Loucy (cell line): ENCODE measurements at regions not wholly inside any gene's neighbourhood (a gene's known extent, or its start where the extent isn't known, plus 50 kb on each side); places are given as distances from the start of the nearest gene placed in this dataset.

Experiments
- H2AFZ ChIP-seq: fragments of 200-600 bp; sonication (generic); 2 replicates; pipeline ENCODE4 v1.6.0; 2016; ENCODE audit warnings: antibody characterized with exemption, mild to moderate bottlenecking, low read length, moderate library complexity
- H3F3A ChIP-seq: fragments of 200-600 bp; 2 replicates; pipeline ENCODE4 v1.6.0; 2016; ENCODE audit warnings: antibody characterized with exemption, low read depth, mild to moderate bottlenecking
- H3K27me3 ChIP-seq: fragments of 200-600 bp; sonication (generic); 2 replicates; pipeline ENCODE4 v1.6.1; 2014; ENCODE audit warnings: low read length, mild to moderate bottlenecking; ENCODE audit not compliant: insufficient read depth, poor library complexity, severe bottlenecking
- H3K36me3 ChIP-seq: fragments of 200-600 bp; sonication (generic); 2 replicates; pipeline ENCODE4 v1.6.1; 2016; ENCODE audit warnings: low read length; ENCODE audit not compliant: insufficient read depth
- H3K4me1 ChIP-seq: fragments of 200-600 bp; sonication (generic); 2 replicates; pipeline ENCODE4 v1.5.1; 2014; ENCODE audit warnings: low read length, mild to moderate bottlenecking; ENCODE audit not compliant: insufficient read depth, poor library complexity, severe bottlenecking
- H3K4me2 ChIP-seq: fragments of 200-600 bp; sonication (generic); 2 replicates; pipeline ENCODE4 v1.6.0; 2014; ENCODE audit warnings: antibody characterized with exemption, low read length, low read depth, mild to moderate bottlenecking; ENCODE audit not compliant: poor library complexity, severe bottlenecking
- H3K4me3 ChIP-seq: fragments of 200-600 bp; sonication (generic); 2 replicates; pipeline ENCODE4 v1.5.1; 2014; ENCODE audit warnings: low read length, mild to moderate bottlenecking, mixed read lengths; ENCODE audit not compliant: poor library complexity, severe bottlenecking
- H3K79me2 ChIP-seq: fragments of 200-600 bp; sonication (generic); 2 replicates; pipeline ENCODE4 v1.6.1; 2014; ENCODE audit warnings: low read length; ENCODE audit not compliant: insufficient read depth
- H3K9ac ChIP-seq: fragments of 200-600 bp; sonication (generic); 2 replicates; pipeline ENCODE4 v1.6.0; 2014; ENCODE audit warnings: mild to moderate bottlenecking, low read depth, low read length, moderate library complexity; ENCODE audit not compliant: poor library complexity, severe bottlenecking
- H3K9me2 ChIP-seq: fragments of 200-600 bp; sonication (generic); replicated peaks from 2 replicates; pipeline ENCODE4 v1.6.1; 2016; ENCODE audit warnings: low read depth, low read length, mixed read lengths
- H3K9me3 ChIP-seq: fragments of 200-600 bp; sonication (generic); 2 replicates; pipeline ENCODE4 v1.6.1; 2014; ENCODE audit warnings: mild to moderate bottlenecking, antibody characterized with exemption, low read length, low read depth; ENCODE audit not compliant: insufficient read depth
- H4K20me1 ChIP-seq: fragments of 200-600 bp; sonication (generic); 2 replicates; pipeline ENCODE4 v1.6.0; 2014; ENCODE audit warnings: antibody characterized with exemption, low read length, mild to moderate bottlenecking; ENCODE audit not compliant: insufficient read depth, poor library complexity, severe bottlenecking
- EZH2phosphoT487 ChIP-seq: fragments of 200-600 bp; IDR thresholded peaks from 2 replicates; pipeline ENCODE4 v1.6.1; 2018; ENCODE audit warnings: antibody characterized with exemption, mild to moderate bottlenecking, moderate library complexity, borderline replicate concordance
- TF ChIP-seq, protein P1 (sequence below): fragments of 200-600 bp; sonication (generic); conservative IDR thresholded peaks from 2 replicates; pipeline ENCODE4 v1.5.1; 2014; ENCODE audit warnings: mild to moderate bottlenecking, antibody characterized with exemption, low read length

DNA sequence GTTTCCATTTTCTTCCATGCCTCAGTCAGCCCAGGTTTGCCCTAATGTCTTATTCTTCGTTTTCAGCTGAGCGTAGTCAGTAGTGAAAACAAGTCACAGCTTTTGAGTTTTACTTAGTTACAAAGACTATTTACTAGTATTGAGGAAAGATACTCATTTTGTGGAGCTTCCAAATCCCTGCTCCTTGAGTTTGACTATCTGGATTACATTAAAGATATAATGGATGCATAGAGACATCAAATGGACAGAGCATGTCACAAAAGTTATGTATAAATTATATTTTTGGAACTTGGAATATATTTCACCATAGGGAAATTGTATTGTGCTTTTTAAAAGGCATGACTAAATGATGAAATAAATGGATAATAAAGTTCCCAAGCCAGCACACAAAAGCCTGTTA lies 54.6 kb upstream of the AKAP13 start:
- TF ChIP-seq, protein P1, sequence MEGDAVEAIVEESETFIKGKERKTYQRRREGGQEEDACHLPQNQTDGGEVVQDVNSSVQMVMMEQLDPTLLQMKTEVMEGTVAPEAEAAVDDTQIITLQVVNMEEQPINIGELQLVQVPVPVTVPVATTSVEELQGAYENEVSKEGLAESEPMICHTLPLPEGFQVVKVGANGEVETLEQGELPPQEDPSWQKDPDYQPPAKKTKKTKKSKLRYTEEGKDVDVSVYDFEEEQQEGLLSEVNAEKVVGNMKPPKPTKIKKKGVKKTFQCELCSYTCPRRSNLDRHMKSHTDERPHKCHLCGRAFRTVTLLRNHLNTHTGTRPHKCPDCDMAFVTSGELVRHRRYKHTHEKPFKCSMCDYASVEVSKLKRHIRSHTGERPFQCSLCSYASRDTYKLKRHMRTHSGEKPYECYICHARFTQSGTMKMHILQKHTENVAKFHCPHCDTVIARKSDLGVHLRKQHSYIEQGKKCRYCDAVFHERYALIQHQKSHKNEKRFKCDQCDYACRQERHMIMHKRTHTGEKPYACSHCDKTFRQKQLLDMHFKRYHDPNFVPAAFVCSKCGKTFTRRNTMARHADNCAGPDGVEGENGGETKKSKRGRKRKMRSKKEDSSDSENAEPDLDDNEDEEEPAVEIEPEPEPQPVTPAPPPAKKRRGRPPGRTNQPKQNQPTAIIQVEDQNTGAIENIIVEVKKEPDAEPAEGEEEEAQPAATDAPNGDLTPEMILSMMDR, result no peak
- TF ChIP-seq EZH2phosphoT487, result no peak
- Histone ChIP-seq H3K4me1 (peaks cover 14% of the 10 kb centered on the region), H3K9me2 (no peaks in the 10 kb centered on the region), H4K20me1 (no peaks in the 10 kb centered on the region), H2AFZ (no peak overlapping the region), H3K79me2 (no peaks in the 10 kb centered on the region), H3K4me3 (no peak overlapping the region), H3K9ac (no peak overlapping the region), H3F3A (no peaks in the 10 kb centered on the region), H3K9me3 (0 out of 2 replicates have a peak, but pooled peaks cover 3% of the 10 kb centered on the region), H3K4me2 (no peak overlapping the region), H3K36me3 (no peaks in the 10 kb centered on the region), H3K27me3 (no peaks in the 10 kb centered on the region)

GRCh38 chr15:85326291-85326690 lies 54.1 kb upstream of the AKAP13 start:
- Histone ChIP-seq H3K36me3 (no peaks in the 10 kb centered on the region), H2AFZ (no peak overlapping the region), H3K9me3 (0 out of 2 replicates have a peak, but pooled peaks cover 3% of the 10 kb centered on the region), H4K20me1 (no peaks in the 10 kb centered on the region), H3K27me3 (no peaks in the 10 kb centered on the region), H3K4me3 (no peak overlapping the region), H3K4me1 (peaks cover 16% of the 10 kb centered on the region), H3K4me2 (no peak overlapping the region), H3K9ac (no peak overlapping the region), H3K9me2 (no peaks in the 10 kb centered on the region), H3K79me2 (no peaks in the 10 kb centered on the region), H3F3A (no peaks in the 10 kb centered on the region)
- no peak for TF ChIP-seq EZH2phosphoT487
- TF ChIP-seq, protein P1, result no peak

- no peaks in the 10 kb centered on the region for H3K9me2 ChIP-seq
- peaks cover 25% of the 10 kb centered on the region for H3K4me1 ChIP-seq
- H4K20me1 ChIP-seq, result no peaks in the 10 kb centered on the region
- no peak overlapping the region for H2AFZ ChIP-seq
- TF ChIP-seq, protein P1, result no peak
- TF ChIP-seq EZH2phosphoT487, result no peak
- no peak overlapping the region for H3K9ac ChIP-seq
- H3K9me3 ChIP-seq, result no peaks in the 10 kb centered on the region
- no peaks in the 10 kb centered on the region for H3F3A ChIP-seq
- no peaks in the 10 kb centered on the region for H3K36me3 ChIP-seq
- no peak overlapping the region for H3K4me3 ChIP-seq
- no peak overlapping the region for H3K4me2 ChIP-seq
- H3K27me3 ChIP-seq, result no peaks in the 10 kb centered on the region
- H3K79me2 ChIP-seq, result no peaks in the 10 kb centered on the region
These were observed 52.6 kb upstream of the AKAP13 start for GRCh38 chr15:85327820-85328219.
